ENCODE measurements at regions not wholly inside any gene's neighbourhood (a gene's known extent, or its start where the extent isn't known, plus 50 kb on each side); places are given as distances from the start of the nearest gene placed in this dataset.
"Not testable (repeated sequence)": the region's sequence is repeated elsewhere in the genome, so short reads cannot be mapped to it uniquely, and the experiment has no call there.

DNA sequence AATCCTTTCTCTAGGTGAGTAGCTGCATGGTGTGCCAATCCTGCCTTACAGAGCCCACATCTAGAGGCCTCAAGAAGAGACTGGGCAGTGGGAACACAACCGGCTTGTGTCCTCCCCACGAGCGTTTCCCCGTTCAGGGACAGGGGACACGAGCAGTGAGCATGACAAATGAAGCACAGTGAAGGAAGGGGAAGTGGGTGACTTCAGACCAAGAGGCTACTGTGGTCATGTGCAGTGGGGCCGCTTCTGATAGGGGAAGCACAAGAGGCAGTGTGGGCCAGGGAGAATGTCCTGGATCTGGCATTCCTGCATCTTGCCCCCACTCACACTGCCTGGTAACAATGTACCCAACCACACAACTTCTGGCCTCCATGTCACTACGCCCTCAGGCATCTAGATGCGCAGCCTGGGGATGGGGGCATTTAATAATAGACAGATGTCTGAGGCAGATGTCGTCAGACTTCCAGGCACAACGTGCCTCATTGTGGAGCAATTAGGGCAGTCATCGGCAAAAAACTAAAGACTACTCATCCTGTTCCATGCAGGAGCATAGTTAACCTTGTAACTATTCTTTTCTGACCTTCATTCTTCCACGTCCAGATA, 155.6 kb upstream of the NBPF11 start:
- Mint-ChIP-seq H3K4me3 (no peak overlapping the region), H3K36me3 (no peaks in the 10 kb centered on the region), H3K4me1 (ENCODE audit: low read depth) (peaks cover 11% of the 10 kb centered on the region), H3K9me3 (peaks cover 3% of the 10 kb centered on the region), H3K27ac (no peak overlapping the region), H3K27me3 (peaks cover 54% of the 10 kb centered on the region)
- ChIA-PET CTCF (interaction anchor here (0.9 kb wide), 1 partner anchor 40 kb away, joined by 3 read pairs; no protein-coding TSS in a partner anchor), POLR2A (no interaction called here)
- intact Hi-C loops (cut with micrococcal nuclease) = no loop called here
- DNase-seq = no peak

DNA sequence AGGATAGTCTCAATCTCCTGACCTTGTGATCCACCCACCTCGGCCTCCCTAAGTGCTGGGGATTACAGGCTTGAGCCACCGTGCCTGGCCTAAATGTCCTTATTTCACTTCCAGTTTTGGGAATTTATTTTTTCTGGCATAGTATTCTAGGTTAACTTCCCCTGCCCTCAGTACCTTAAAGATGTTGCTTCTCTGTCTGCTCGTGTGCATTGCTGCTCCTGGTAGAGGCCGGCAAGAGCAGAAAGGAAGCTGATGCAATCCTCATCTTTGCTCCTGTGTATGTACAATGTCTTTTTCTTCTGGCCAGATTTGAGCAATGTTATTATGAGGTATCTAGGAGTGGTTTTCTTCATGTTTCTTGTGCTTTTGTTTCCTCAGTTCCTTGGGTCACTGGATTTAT, 152.9 kb upstream of the NBPF11 start:
- Mint-ChIP-seq H3K4me3 (peak overlapping the region; percentile 27), H3K27me3 (peaks cover 32% of the 10 kb centered on the region), H3K4me1 (ENCODE audit: low read depth) (peaks cover 11% of the 10 kb centered on the region)
- H3K9me3 Mint-ChIP-seq; intact Hi-C loops (cut with micrococcal nuclease); CTCF ChIA-PET; H3K36me3 Mint-ChIP-seq; DNase-seq; H3K27ac Mint-ChIP-seq: not testable (repeated sequence)
- POLR2A ChIA-PET = interaction anchor here (2.2 to 2.9 kb wide), 2 partner anchors 13 to 30 kb away, joined by 12 to 24 read pairs; no protein-coding TSS in a partner anchor

DNA sequence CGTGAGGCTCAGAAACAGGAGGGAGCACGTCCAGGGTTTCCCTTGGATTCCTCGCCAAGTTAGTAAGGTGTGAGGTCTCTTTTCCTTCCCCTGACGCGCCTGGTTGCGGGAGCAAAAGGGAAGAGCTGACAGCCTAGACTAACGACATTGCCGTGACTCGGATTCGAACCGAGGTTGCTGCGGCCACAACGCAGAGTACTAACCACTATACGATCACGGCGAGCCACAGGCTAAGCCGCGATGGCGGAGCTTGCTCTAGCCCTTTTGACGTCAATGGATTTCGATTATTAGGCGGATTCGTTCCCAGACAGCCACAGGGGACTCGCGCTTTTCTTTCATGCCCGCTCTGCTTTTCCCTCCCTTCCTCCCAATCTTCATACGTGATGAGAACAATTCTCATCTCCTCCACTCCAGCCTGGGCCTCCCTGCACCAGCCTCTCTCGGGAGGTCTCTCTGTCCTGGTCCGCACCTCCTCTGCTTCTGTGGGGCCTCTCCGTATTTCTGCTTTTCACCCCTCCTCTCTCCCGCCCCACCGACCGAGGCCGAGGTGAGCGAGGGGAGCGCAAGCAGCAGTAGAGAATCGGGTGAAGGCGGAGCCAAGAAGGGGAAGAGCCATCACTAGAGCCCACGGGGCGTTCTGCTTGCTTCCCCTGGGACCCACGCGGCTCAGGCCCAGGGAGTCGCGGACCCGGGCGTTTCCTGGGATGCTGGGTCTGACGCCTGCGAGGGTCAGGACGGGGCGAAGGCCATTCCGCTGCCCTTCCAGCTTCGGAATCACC, 150.7 kb upstream of the NBPF11 start:
- ChIA-PET POLR2A (interaction anchor here (1.1 to 2.9 kb wide), 5 partner anchors 12 to 39 kb away, joined by 5 to 24 read pairs (median 9); no protein-coding TSS in a partner anchor), CTCF (interaction anchor here (0.9 kb wide), 1 partner anchor 32 kb away, joined by 5 read pairs; no protein-coding TSS in a partner anchor)
- H3K27me3 Mint-ChIP-seq = peaks cover 17% of the 10 kb centered on the region
- peaks cover 11% of the 10 kb centered on the region for H3K4me1 Mint-ChIP-seq (ENCODE audit: low read depth)
- not testable (repeated sequence) for H3K9me3 Mint-ChIP-seq, H3K36me3 Mint-ChIP-seq
- H3K4me3 Mint-ChIP-seq = peak overlapping the region; percentile 78
- intact Hi-C loops (cut with micrococcal nuclease) = loop anchor here (2.0 kb wide), 1 partner anchor 16 kb away; no protein-coding TSS in a partner anchor
- H3K27ac Mint-ChIP-seq = peak overlapping the region; percentile 45
- DNase-seq = peak; percentile 81

DNA sequence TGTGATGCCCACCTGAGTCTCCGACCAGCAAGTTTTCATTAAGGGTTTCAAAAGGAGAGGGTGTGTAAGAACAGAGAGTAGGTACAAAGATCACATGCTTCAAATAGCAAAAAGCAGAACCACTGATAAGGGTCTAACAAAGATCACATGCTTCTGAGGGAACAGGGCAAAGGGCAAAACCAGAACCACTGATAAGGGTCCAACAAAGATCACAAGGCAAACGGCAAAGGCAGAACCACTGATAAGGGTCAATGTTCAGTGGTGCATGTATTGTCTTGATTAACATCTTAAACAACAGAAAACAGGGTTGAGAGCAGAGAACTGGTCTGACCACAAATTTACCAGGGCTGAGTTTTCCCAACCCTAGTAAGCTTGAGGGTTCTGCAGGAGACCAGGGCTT, 145.8 kb upstream of the NBPF11 start:
- POLR2A ChIA-PET = interaction anchor here (0.6 kb wide), 1 partner anchor 18 kb away, joined by 4 read pairs; no protein-coding TSS in a partner anchor
- H3K36me3 Mint-ChIP-seq; intact Hi-C loops (cut with micrococcal nuclease); DNase-seq; H3K9me3 Mint-ChIP-seq; H3K4me1 Mint-ChIP-seq (ENCODE audit: low read depth); H3K4me3 Mint-ChIP-seq; H3K27ac Mint-ChIP-seq; H3K27me3 Mint-ChIP-seq; CTCF ChIA-PET: not testable (repeated sequence)

DNA sequence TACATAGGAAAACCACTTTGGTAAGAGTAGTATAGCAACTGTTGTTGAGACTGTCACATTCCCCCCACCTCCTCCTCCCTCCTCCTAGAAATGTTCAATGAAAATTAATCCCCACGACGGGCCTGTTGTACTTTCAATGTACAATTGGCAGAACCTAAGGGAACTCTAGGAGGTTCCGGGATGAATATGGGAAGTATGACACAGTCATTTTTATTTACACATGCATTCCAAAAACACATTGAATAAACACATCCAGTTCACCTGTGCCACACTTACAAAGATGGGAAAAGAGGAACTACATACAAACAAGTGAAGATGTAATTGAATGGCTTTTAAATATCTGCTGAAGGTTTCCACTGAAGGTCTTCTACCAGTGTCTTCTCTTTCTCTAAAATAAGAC, 144.4 kb upstream of the NBPF11 start:
- DNase-seq = no peak
- ChIA-PET POLR2A (no interaction called here), CTCF (no interaction called here)
- H3K9me3 Mint-ChIP-seq = no peaks in the 10 kb centered on the region
- intact Hi-C loops (cut with micrococcal nuclease) = no loop called here
- peaks cover 6% of the 10 kb centered on the region for H3K4me1 Mint-ChIP-seq (ENCODE audit: low read depth)
- H3K27ac Mint-ChIP-seq = no peak overlapping the region
- H3K36me3 Mint-ChIP-seq = no peaks in the 10 kb centered on the region
- no peak overlapping the region for H3K4me3 Mint-ChIP-seq
- peaks cover 6% of the 10 kb centered on the region for H3K27me3 Mint-ChIP-seq

DNA sequence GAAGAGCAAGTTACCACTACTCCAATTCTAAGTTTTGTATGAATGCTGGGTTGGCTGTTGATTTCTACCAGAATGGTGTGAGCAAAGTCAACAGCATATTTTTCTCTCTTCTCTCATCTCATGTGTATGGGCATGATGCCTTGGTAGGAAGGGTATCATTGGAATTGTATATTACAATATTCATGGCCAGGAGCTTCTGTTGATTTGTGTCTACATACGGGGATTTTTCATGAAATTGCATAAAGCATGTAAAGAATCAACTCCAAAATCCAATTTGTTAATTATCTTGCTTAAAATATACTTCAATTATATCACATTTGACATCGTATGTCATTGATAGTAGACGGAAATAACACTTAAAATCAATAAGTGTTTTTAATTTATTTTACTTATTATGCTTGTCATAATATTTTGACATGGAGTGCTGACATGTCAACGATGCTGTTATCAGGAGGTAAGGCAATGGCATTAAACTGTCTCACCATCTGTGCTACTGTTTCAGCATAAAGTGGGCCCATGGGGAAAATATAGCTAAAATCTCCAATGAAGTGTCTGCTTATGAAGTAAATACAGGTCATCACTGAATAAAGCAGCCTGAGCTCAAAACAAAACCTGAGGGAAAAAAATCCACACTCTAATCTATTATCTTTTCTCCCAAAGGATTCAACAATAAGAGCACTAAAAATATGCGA, 142.2 kb upstream of the NBPF11 start:
- ChIA-PET CTCF (interaction anchor here (0.7 kb wide), 1 partner anchor 1248 kb away, joined by 3 read pairs; no protein-coding TSS in a partner anchor), POLR2A (no interaction called here)
- DNase-seq = no peak

DNA sequence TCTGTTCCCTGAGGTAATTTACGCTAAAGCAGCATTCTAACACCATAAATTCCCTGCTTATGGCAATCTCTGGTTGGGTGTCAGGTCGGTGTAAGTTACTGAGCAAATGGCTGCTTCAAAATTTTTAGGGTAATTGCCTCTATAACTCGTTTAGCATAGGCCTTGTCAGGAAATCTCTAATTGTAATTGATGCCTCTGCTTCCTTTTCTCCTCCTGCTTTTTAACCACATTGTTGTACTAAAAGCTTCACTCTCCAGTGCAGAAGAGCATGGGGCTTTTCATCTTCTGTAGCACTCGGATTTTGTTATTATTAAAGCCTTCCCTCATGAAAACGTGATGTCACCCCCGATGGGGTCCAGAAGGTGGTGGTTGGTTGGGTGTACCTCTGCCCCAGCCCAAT, 141.6 kb upstream of the NBPF11 start:
- H3K9me3 Mint-ChIP-seq = no peaks in the 10 kb centered on the region
- peaks cover 3% of the 10 kb centered on the region for H3K27me3 Mint-ChIP-seq
- ChIA-PET POLR2A (no interaction called here), CTCF (no interaction called here)
- H3K27ac Mint-ChIP-seq = no peak overlapping the region
- peaks cover 6% of the 10 kb centered on the region for H3K4me1 Mint-ChIP-seq (ENCODE audit: low read depth)
- no peak overlapping the region for H3K4me3 Mint-ChIP-seq
- no peaks in the 10 kb centered on the region for H3K36me3 Mint-ChIP-seq
- no peak for DNase-seq
- intact Hi-C loops (cut with micrococcal nuclease) = no loop called here

More for the DNA sequence above, 142.2 kb upstream of the NBPF11 start:
- intact Hi-C loops (cut with micrococcal nuclease) = no loop called here
- Mint-ChIP-seq H3K27ac (no peak overlapping the region), H3K27me3 (peaks cover 3% of the 10 kb centered on the region), H3K4me3 (no peak overlapping the region), H3K9me3 (no peaks in the 10 kb centered on the region), H3K4me1 (ENCODE audit: low read depth) (peaks cover 6% of the 10 kb centered on the region), H3K36me3 (no peaks in the 10 kb centered on the region)

DNA sequence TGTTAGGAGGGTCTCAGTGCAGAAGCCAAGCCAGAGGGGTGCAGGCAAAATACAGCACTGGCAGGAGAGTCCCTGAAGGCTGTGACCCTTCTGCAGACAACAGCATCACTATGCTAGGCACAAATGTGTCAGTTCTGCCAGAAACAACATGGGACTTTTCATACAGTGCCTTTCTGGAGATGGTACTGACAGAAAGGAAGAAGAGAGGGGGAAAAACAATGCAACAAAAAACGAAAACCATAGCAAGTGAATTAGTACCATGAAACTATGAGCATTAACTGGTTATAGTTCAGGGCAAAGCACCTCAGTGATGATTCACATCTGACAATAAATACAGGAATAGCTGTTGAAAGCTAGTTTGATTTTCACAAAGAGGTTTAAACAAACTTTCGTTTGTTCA, 140.8 kb upstream of the NBPF11 start:
- peak overlapping the region; percentile 25 for H3K27ac Mint-ChIP-seq
- no peaks in the 10 kb centered on the region for H3K36me3 Mint-ChIP-seq
- DNase-seq = no peak
- intact Hi-C loops (cut with micrococcal nuclease) = no loop called here
- no peak overlapping the region for H3K4me3 Mint-ChIP-seq
- no peaks in the 10 kb centered on the region for H3K9me3 Mint-ChIP-seq
- ChIA-PET CTCF (no interaction called here), POLR2A (no interaction called here)
- H3K4me1 Mint-ChIP-seq (ENCODE audit: low read depth) = peaks cover 6% of the 10 kb centered on the region
- peaks cover 3% of the 10 kb centered on the region for H3K27me3 Mint-ChIP-seq

DNA sequence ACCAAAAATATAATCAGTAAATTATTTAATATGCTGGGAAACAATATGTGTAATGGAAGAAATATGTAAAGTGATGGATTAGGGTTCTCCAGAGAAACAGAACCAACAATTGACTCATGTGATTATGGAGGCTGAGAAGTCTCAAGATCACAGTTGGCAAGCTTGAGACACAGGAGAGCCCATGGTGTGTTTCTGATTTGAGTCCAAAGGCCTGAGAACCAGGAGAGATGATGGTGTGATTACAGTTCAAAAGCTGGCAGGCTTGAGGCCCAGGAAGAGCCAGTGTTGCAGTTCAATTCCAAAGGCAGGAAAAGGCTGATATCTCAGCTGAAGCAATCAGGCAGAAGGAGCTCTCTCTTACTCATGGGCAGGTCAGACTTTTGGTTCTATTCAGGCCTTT, 138.8 kb upstream of the NBPF11 start:
- Mint-ChIP-seq H3K4me3 (no peak overlapping the region), H3K36me3 (no peaks in the 10 kb centered on the region), H3K9me3 (no peaks in the 10 kb centered on the region), H3K4me1 (ENCODE audit: low read depth) (peaks cover 6% of the 10 kb centered on the region), H3K27me3 (peaks cover 3% of the 10 kb centered on the region), H3K27ac (no peak overlapping the region)
- no peak for DNase-seq
- POLR2A ChIA-PET = no interaction called here
- CTCF ChIA-PET = no interaction called here
- intact Hi-C loops (cut with micrococcal nuclease) = no loop called here

DNA sequence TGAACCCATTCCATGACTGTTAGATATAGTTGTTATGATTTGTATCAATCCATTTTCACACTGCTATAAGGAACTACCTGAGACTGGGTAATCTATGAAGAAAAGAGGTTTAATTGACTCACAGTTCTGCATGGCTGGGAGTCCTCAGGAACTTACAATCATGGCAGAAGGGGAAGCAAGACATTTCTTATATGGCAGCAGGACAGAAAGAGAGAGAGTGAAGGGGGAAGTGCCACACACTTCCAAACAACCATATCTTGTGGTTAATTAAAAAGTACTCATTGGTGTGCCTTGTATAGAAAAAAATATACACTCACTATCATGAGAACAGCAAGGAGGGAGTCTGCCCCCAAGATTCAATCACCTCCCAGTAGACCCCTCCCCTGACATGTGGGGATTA, 137.6 kb upstream of the NBPF11 start:
- intact Hi-C loops (cut with micrococcal nuclease) = no loop called here
- Mint-ChIP-seq H3K27me3 (peaks cover 3% of the 10 kb centered on the region), H3K36me3 (no peaks in the 10 kb centered on the region), H3K4me3 (no peak overlapping the region), H3K4me1 (ENCODE audit: low read depth) (peaks cover 6% of the 10 kb centered on the region), H3K27ac (no peak overlapping the region), H3K9me3 (no peaks in the 10 kb centered on the region)
- POLR2A ChIA-PET = no interaction called here
- CTCF ChIA-PET = no interaction called here
- no peak for DNase-seq

DNA sequence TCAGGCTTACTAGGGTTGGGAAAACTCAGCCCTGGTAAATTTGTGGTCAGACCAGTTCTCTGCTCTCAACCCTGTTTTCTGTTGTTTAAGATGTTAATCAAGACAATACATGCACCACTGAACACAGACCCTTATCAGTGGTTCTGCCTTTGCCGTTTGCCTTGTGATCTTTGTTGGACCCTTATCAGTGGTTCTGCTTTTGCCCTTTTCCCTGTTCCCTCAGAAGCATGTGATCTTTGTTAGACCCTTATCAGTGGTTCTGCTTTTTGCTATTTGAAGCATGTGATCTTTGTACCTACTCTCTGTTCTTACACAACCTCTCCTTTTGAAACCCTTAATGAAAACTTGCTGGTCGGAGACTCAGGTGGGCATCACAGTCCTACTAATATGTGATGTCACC, 133.9 kb upstream of the NBPF11 start:
- H3K27ac Mint-ChIP-seq; H3K9me3 Mint-ChIP-seq; H3K4me1 Mint-ChIP-seq (ENCODE audit: low read depth); intact Hi-C loops (cut with micrococcal nuclease); H3K27me3 Mint-ChIP-seq; CTCF ChIA-PET; DNase-seq; H3K36me3 Mint-ChIP-seq; H3K4me3 Mint-ChIP-seq; POLR2A ChIA-PET: not testable (repeated sequence)

DNA sequence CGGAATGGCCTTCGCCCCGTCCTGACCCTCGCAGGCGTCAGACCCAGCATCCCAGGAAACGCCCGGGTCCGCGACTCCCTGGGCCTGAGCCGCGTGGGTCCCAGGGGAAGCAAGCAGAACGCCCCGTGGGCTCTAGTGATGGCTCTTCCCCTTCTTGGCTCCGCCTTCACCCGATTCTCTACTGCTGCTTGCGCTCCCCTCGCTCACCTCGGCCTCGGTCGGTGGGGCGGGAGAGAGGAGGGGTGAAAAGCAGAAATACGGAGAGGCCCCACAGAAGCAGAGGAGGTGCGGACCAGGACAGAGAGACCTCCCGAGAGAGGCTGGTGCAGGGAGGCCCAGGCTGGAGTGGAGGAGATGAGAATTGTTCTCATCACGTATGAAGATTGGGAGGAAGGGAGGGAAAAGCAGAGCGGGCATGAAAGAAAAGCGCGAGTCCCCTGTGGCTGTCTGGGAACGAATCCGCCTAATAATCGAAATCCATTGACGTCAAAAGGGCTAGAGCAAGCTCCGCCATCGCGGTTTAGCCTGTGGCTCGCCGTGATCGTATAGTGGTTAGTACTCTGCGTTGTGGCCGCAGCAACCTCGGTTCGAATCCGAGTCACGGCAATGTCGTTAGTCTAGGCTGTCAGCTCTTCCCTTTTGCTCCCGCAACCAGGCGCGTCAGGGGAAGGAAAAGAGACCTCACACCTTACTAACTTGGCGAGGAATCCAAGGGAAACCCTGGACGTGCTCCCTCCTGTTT, 128.9 kb upstream of the NBPF11 start:
- H3K4me3 Mint-ChIP-seq = peak overlapping the region; percentile 81
- CTCF ChIA-PET = not testable (repeated sequence)

More for the DNA sequence above, 128.9 kb upstream of the NBPF11 start:
- Mint-ChIP-seq H3K27ac (peak overlapping the region; percentile 80), H3K27me3 (peaks cover 17% of the 10 kb centered on the region)
- intact Hi-C loops (cut with micrococcal nuclease); H3K9me3 Mint-ChIP-seq; H3K36me3 Mint-ChIP-seq; H3K4me1 Mint-ChIP-seq (ENCODE audit: low read depth): not testable (repeated sequence)
- POLR2A ChIA-PET = interaction anchor here (1.9 kb wide), 1 partner anchor 22 kb away, joined by 5 read pairs; no protein-coding TSS in a partner anchor
- peak; percentile 65 for DNase-seq

All from activated CD4-positive, alpha-beta memory T cell treated with anti-CD3 and anti-CD28 coated beads for 36 hours (primary cell).